ENCODE measurements at regions not wholly inside any gene's neighbourhood (a gene's known extent, or its start where the extent isn't known, plus 50 kb on each side); places are given as distances from the start of the nearest gene placed in this dataset.

GRCh38 chr3:6608843-6609242 is 252.1 kb upstream of the GRM7 start:
- no peak for FAIRE-seq

GRCh38 chr3:6612034-6612616 is 248.8 kb upstream of the GRM7 start:
- Histone ChIP-seq H3K27ac (ENCODE audit: insufficient read depth, low read depth, low read length) (no peak overlapping the region), H3K4me2 (ENCODE audit: insufficient read depth, low read length) (no peak overlapping the region), H2AFZ (ENCODE audit: low read depth, low read length) (no peak overlapping the region), H3K4me3 (replicated peaks in 1 of 3; ENCODE audit: insufficient read depth in 1 of 3, low read depth in 1 of 3, low read length in 3 of 3) (no peak overlapping the region), H3K36me3 (ENCODE audit: control insufficient read depth in 2 of 2, extremely low read depth in 1 of 2, insufficient read depth in 2 of 2, low read length in 2 of 2) (no peaks in the 10 kb centered on the region), H4K20me1 (replicated peaks; ENCODE audit: control insufficient read depth, extremely low read depth, insufficient read depth, low read length) (no peaks in the 10 kb centered on the region), H3K79me2 (ENCODE audit: control insufficient read depth, insufficient read depth, low read length) (no peaks in the 10 kb centered on the region), H3K27me3 (ENCODE audit: control insufficient read depth in 2 of 2, insufficient read depth in 2 of 2, low read length in 2 of 2) (no peaks in the 10 kb centered on the region), H3K9me3 (replicated peaks; ENCODE audit: control insufficient read depth, insufficient read depth, low read length) (peaks cover 10% of the 10 kb centered on the region), H3K4me1 (ENCODE audit: control insufficient read depth, extremely low read depth, insufficient read depth, low read length) (no peaks in the 10 kb centered on the region), H3K9me1 (replicated peaks; ENCODE audit: control insufficient read depth, extremely low read depth, insufficient read depth, low read length) (no peaks in the 10 kb centered on the region), H3K9ac (replicated peaks; ENCODE audit: extremely low read depth, insufficient read depth, low read length) (no peak overlapping the region)
- no TSS peak for BruUV-seq (replicated peaks)
- TF ChIP-seq GATA2 (IDR thresholded peaks at IDR 0.05; ENCODE audit: insufficient read depth, insufficient read length, low read depth, low read length) (no peak), EZH2 (IDR thresholded peaks at IDR 0.05; ENCODE audit: borderline replicate concordance, low read depth, low read length, severe bottlenecking) (no peak), CTCF (IDR thresholded peaks at IDR 0.05; ENCODE audit: extremely low read depth in 1 of 2, insufficient read depth in 1 of 2, low read depth in 1 of 2, low read length in 2 of 2) (no peak), FOS (IDR thresholded peaks at IDR 0.05; ENCODE audit: borderline replicate concordance, insufficient read depth, low read length) (no peak), MAX (IDR thresholded peaks at IDR 0.05; ENCODE audit: insufficient read depth, insufficient read length) (no peak), POLR2A (IDR thresholded peaks at IDR 0.05; ENCODE audit: low read depth, low read length) (no peak), MYC (IDR thresholded peaks at IDR 0.05; ENCODE audit: low read depth, low read length) (no peak)
- FAIRE-seq (no peak), DNase-seq (ENCODE audit: low read depth, low spot score) (no peak)
- POLR2A ChIA-PET, result no interaction called here
- CTCF ChIA-PET, result no interaction called here
- intact Hi-C loops (cut with micrococcal nuclease) (no loop called here), dilution Hi-C loops (cut with MboI; ENCODE audit: extremely low pct_ligation_motif_present, low sequenced_read_pairs) (no loop called here)

More at GRCh38 chr3:6608843-6609242, 252.1 kb upstream of the GRM7 start:
- H3K9me3 ChIP-seq (replicated peaks; ENCODE audit: control insufficient read depth, insufficient read depth, low read length), result peaks cover 7% of the 10 kb centered on the region
- CTCF ChIA-PET, result no interaction called here
- no peaks in the 10 kb centered on the region for H3K27me3 ChIP-seq (ENCODE audit: control insufficient read depth in 2 of 2, insufficient read depth in 2 of 2, low read length in 2 of 2)
- no peak for DNase-seq (ENCODE audit: low read depth, low spot score)
- no peak overlapping the region for H3K9ac ChIP-seq (replicated peaks; ENCODE audit: extremely low read depth, insufficient read depth, low read length)
- no peaks in the 10 kb centered on the region for H3K9me1 ChIP-seq (replicated peaks; ENCODE audit: control insufficient read depth, extremely low read depth, insufficient read depth, low read length)
- no peaks in the 10 kb centered on the region for H3K36me3 ChIP-seq (ENCODE audit: control insufficient read depth in 2 of 2, extremely low read depth in 1 of 2, insufficient read depth in 2 of 2, low read length in 2 of 2)
- H3K4me2 ChIP-seq (ENCODE audit: insufficient read depth, low read length), result no peak overlapping the region
- no peak overlapping the region for H3K27ac ChIP-seq (ENCODE audit: insufficient read depth, low read depth, low read length)
- intact Hi-C loops (cut with micrococcal nuclease) (no loop called here), dilution Hi-C loops (cut with MboI; ENCODE audit: extremely low pct_ligation_motif_present, low sequenced_read_pairs) (no loop called here)
- no TSS peak for BruUV-seq (replicated peaks)
- no peak overlapping the region for H2AFZ ChIP-seq (ENCODE audit: low read depth, low read length)
- no peak for TF ChIP-seq FOS (IDR thresholded peaks at IDR 0.05; ENCODE audit: borderline replicate concordance, insufficient read depth, low read length)
- no peaks in the 10 kb centered on the region for H4K20me1 ChIP-seq (replicated peaks; ENCODE audit: control insufficient read depth, extremely low read depth, insufficient read depth, low read length)
- no peaks in the 10 kb centered on the region for H3K79me2 ChIP-seq (ENCODE audit: control insufficient read depth, insufficient read depth, low read length)
- H3K4me3 ChIP-seq (replicated peaks in 1 of 3; ENCODE audit: insufficient read depth in 1 of 3, low read depth in 1 of 3, low read length in 3 of 3), result no peak overlapping the region
- H3K4me1 ChIP-seq (ENCODE audit: control insufficient read depth, extremely low read depth, insufficient read depth, low read length), result no peaks in the 10 kb centered on the region
- POLR2A ChIA-PET, result no interaction called here

Measured in endothelial cell of umbilical vein (primary cell).